ENCODE measurements at regions not wholly inside any gene's neighbourhood (a gene's known extent, or its start where the extent isn't known, plus 50 kb on each side); places are given as distances from the start of the nearest gene placed in this dataset.

GRCh38 chr21:33974513-33975468 is 59.2 kb upstream of the ATP5PO start:
- no peaks in the 10 kb centered on the region for H3K9me3 ChIP-seq (ENCODE audit: low read depth)
- no peak for DNase-seq
- H3K27ac ChIP-seq, result peak overlapping the region; percentile 86; the same call in 1 of the 2 replicates
- no peaks in the 10 kb centered on the region for H4K20me1 ChIP-seq (ENCODE audit: insufficient read depth)
- no peaks in the 10 kb centered on the region for H3K27me3 ChIP-seq (replicated peaks; ENCODE audit: insufficient read depth)
- no peaks in the 10 kb centered on the region for H3K36me3 ChIP-seq (ENCODE audit: low read depth)
- no peak overlapping the region for H2AFZ ChIP-seq
- no peaks in the 10 kb centered on the region for H3K79me2 ChIP-seq (ENCODE audit: insufficient read depth)
- no peak overlapping the region for H3K4me3 ChIP-seq
- no peak overlapping the region for H3K4me2 ChIP-seq (ENCODE audit: unreplicated experiment)
- WGBS, 2 experiments (ENCODE audit: low coverage in 1 of 2, low lambda C conversion rate in 2 of 2, missing lambda C conversion rate in 2 of 2), result 92 to 94% methylated on average over 6 to 9 of the region's 9 CpGs
- peaks cover 33% of the 10 kb centered on the region for H3F3A ChIP-seq (ENCODE audit: insufficient read depth)
- in situ Hi-C loops (cut with MboI), result no loop called here
- no peaks in the 10 kb centered on the region for H3K9me2 ChIP-seq (ENCODE audit: insufficient read depth)
- H3K4me1 ChIP-seq (ENCODE audit: insufficient read depth), result peaks cover 31% of the 10 kb centered on the region
- H3K9ac ChIP-seq, result no peak overlapping the region
- TF ChIP-seq EZH2phosphoT487 (IDR thresholded peaks at IDR 0.05; ENCODE audit: insufficient read depth, low read depth), result no peak
- TF ChIP-seq EZH2 (IDR thresholded peaks at IDR 0.05; ENCODE audit: insufficient read depth, poor library complexity, severe bottlenecking), result no peak

- Histone ChIP-seq H3K9ac (no peak overlapping the region), H3K4me1 (ENCODE audit: insufficient read depth) (peaks cover 45% of the 10 kb centered on the region), H3K36me3 (ENCODE audit: low read depth) (no peaks in the 10 kb centered on the region), H3K9me2 (ENCODE audit: insufficient read depth) (no peaks in the 10 kb centered on the region), H3K4me2 (ENCODE audit: unreplicated experiment) (no peak overlapping the region), H3K27me3 (replicated peaks; ENCODE audit: insufficient read depth) (no peaks in the 10 kb centered on the region), H4K20me1 (ENCODE audit: insufficient read depth) (no peaks in the 10 kb centered on the region), H3K79me2 (ENCODE audit: insufficient read depth) (no peaks in the 10 kb centered on the region), H3F3A (ENCODE audit: insufficient read depth) (peaks cover 48% of the 10 kb centered on the region), H2AFZ (no peak overlapping the region), H3K27ac (no peak overlapping the region), H3K4me3 (no peak overlapping the region), H3K9me3 (ENCODE audit: low read depth) (no peaks in the 10 kb centered on the region)
- no peak for DNase-seq
- in situ Hi-C loops (cut with MboI), result no loop called here
- WGBS, 2 experiments (ENCODE audit: low coverage in 1 of 2, low lambda C conversion rate in 2 of 2, missing lambda C conversion rate in 2 of 2), result 98% methylated on average over 5 of the region's 5 CpGs
- TF ChIP-seq EZH2 (IDR thresholded peaks at IDR 0.05; ENCODE audit: insufficient read depth, poor library complexity, severe bottlenecking) (no peak), EZH2phosphoT487 (IDR thresholded peaks at IDR 0.05; ENCODE audit: insufficient read depth, low read depth) (no peak)
These were observed 57.7 kb upstream of the ATP5PO start for GRCh38 chr21:33973268-33973667.

GRCh38 chr21:33972539-33972938 is 56.9 kb upstream of the ATP5PO start:
- Histone ChIP-seq H3K4me2 (ENCODE audit: unreplicated experiment) (no peak overlapping the region), H3K79me2 (ENCODE audit: insufficient read depth) (no peaks in the 10 kb centered on the region), H3K27me3 (replicated peaks; ENCODE audit: insufficient read depth) (no peaks in the 10 kb centered on the region), H3K4me1 (ENCODE audit: insufficient read depth) (peaks cover 47% of the 10 kb centered on the region), H4K20me1 (ENCODE audit: insufficient read depth) (no peaks in the 10 kb centered on the region), H3K9me2 (ENCODE audit: insufficient read depth) (no peaks in the 10 kb centered on the region), H3K27ac (no peak overlapping the region), H2AFZ (no peak overlapping the region), H3F3A (ENCODE audit: insufficient read depth) (peaks cover 43% of the 10 kb centered on the region), H3K9me3 (ENCODE audit: low read depth) (no peaks in the 10 kb centered on the region), H3K36me3 (ENCODE audit: low read depth) (no peaks in the 10 kb centered on the region), H3K9ac (no peak overlapping the region), H3K4me3 (no peak overlapping the region)
- in situ Hi-C loops (cut with MboI), result no loop called here
- 88 to 97% methylated on average over 5 of the region's 5 CpGs for WGBS, 2 experiments (ENCODE audit: low coverage in 1 of 2, low lambda C conversion rate in 2 of 2, missing lambda C conversion rate in 2 of 2)
- TF ChIP-seq EZH2phosphoT487 (IDR thresholded peaks at IDR 0.05; ENCODE audit: insufficient read depth, low read depth) (no peak), EZH2 (IDR thresholded peaks at IDR 0.05; ENCODE audit: insufficient read depth, poor library complexity, severe bottlenecking) (no peak)
- no peak for DNase-seq

- Histone ChIP-seq H3F3A (ENCODE audit: insufficient read depth) (peaks cover 35% of the 10 kb centered on the region), H3K27me3 (replicated peaks; ENCODE audit: insufficient read depth) (no peaks in the 10 kb centered on the region), H3K9me3 (ENCODE audit: low read depth) (no peaks in the 10 kb centered on the region), H3K4me3 (no peak overlapping the region), H3K79me2 (ENCODE audit: insufficient read depth) (no peaks in the 10 kb centered on the region), H3K27ac (no peak overlapping the region), H3K4me1 (ENCODE audit: insufficient read depth) (peaks cover 40% of the 10 kb centered on the region), H3K4me2 (ENCODE audit: unreplicated experiment) (no peak overlapping the region), H2AFZ (no peak overlapping the region), H3K9ac (no peak overlapping the region), H3K36me3 (ENCODE audit: low read depth) (no peaks in the 10 kb centered on the region), H3K9me2 (ENCODE audit: insufficient read depth) (no peaks in the 10 kb centered on the region), H4K20me1 (ENCODE audit: insufficient read depth) (no peaks in the 10 kb centered on the region)
- TF ChIP-seq EZH2 (IDR thresholded peaks at IDR 0.05; ENCODE audit: insufficient read depth, poor library complexity, severe bottlenecking) (no peak), EZH2phosphoT487 (IDR thresholded peaks at IDR 0.05; ENCODE audit: insufficient read depth, low read depth) (no peak)
- peak; percentile 23 for DNase-seq
- WGBS, 2 experiments (ENCODE audit: low coverage in 1 of 2, low lambda C conversion rate in 2 of 2, missing lambda C conversion rate in 2 of 2), result 89 to 96% methylated on average over 7 of the region's 7 CpGs
- in situ Hi-C loops (cut with MboI), result no loop called here
These were observed 55.9 kb upstream of the ATP5PO start for GRCh38 chr21:33971492-33972013.

All from GM23248 (cell line).